Astrocyte (in vitro differentiated cells and primary cell): ENCODE measurements at regions not wholly inside any gene's neighbourhood (a gene's known extent, or its start where the extent isn't known, plus 50 kb on each side); places are given as distances from the start of the nearest gene placed in this dataset.

Experiments
- DNase-seq: peaks from one replicate; pipeline ENCODE4 v3.0.0-alpha.2; 2010; ENCODE audit warnings: low read depth
- FAIRE-seq: peaks from 2 replicates; lab custom pipeline; 2011; peaks lifted over from hg19 to GRCh38; lab: Jason Lieb, UNC
- H2AFZ ChIP-seq: 2 replicates; pipeline ENCODE4 v1.6.0; 2012; ENCODE audit warnings: low read depth, low read length, inconsistent platforms
- H3K27ac ChIP-seq: 2 replicates; pipeline ENCODE4 v1.5.1; 2011; ENCODE audit warnings: low read depth, low read length, inconsistent platforms
- H3K27me3 ChIP-seq: 2 replicates; pipeline ENCODE4 v1.6.0; 2011; ENCODE audit warnings: low read length, inconsistent platforms; ENCODE audit not compliant: insufficient read depth
- H3K36me3 ChIP-seq: 2 replicates; pipeline ENCODE4 v1.5.1; 2011; ENCODE audit warnings: low read length, inconsistent platforms; ENCODE audit not compliant: insufficient read depth
- H3K4me1 ChIP-seq: 2 replicates; pipeline ENCODE4 v1.5.1; 2011; ENCODE audit warnings: low read length, inconsistent platforms; ENCODE audit not compliant: insufficient read depth
- H3K4me2 ChIP-seq: 2 replicates; pipeline ENCODE4 v1.6.0; 2012; ENCODE audit warnings: low read length, inconsistent platforms
- H3K4me3 ChIP-seq: 2 replicates; pipeline ENCODE4 v1.5.1; 2011; ENCODE audit warnings: low read depth, mild to moderate bottlenecking, low read length, inconsistent platforms; ENCODE audit not compliant: insufficient read depth
- H3K79me2 ChIP-seq: 2 replicates; pipeline ENCODE4 v1.6.0; 2012; ENCODE audit warnings: mild to moderate bottlenecking, low read length, inconsistent platforms; ENCODE audit not compliant: insufficient read depth
- H3K9ac ChIP-seq: 2 replicates; pipeline ENCODE4 v1.6.0; 2012; ENCODE audit warnings: mild to moderate bottlenecking, low read length, inconsistent platforms
- H3K9me3 ChIP-seq: 2 replicates; pipeline ENCODE4 v1.5.1; 2012; ENCODE audit warnings: low read depth, mild to moderate bottlenecking, low read length, inconsistent platforms; ENCODE audit not compliant: insufficient read depth
- H4K20me1 ChIP-seq: 2 replicates; pipeline ENCODE4 v1.6.0; 2012; ENCODE audit warnings: low read length, inconsistent platforms; ENCODE audit not compliant: insufficient read depth
- H3K27ac Mint-ChIP-seq: one replicate; pipeline ENCODE4 v1.8.0; 2021; ENCODE audit warnings: mild to moderate bottlenecking, mixed read lengths; ENCODE audit not compliant: unreplicated experiment
- H3K27me3 Mint-ChIP-seq: one replicate; pipeline ENCODE4 v1.8.0; 2021; ENCODE audit warnings: low read depth, mixed read lengths; ENCODE audit not compliant: unreplicated experiment
- H3K36me3 Mint-ChIP-seq: one replicate; pipeline ENCODE4 v1.8.0; 2021; ENCODE audit warnings: low read depth, mixed read lengths; ENCODE audit not compliant: unreplicated experiment
- H3K4me1 Mint-ChIP-seq: one replicate; pipeline ENCODE4 v1.8.0; 2021; ENCODE audit warnings: low read depth, mixed read lengths; ENCODE audit not compliant: unreplicated experiment
- H3K4me3 Mint-ChIP-seq: one replicate; pipeline ENCODE4 v1.8.0; 2021; ENCODE audit warnings: mild to moderate bottlenecking, moderate library complexity, mixed read lengths; ENCODE audit not compliant: unreplicated experiment
- H3K9me3 Mint-ChIP-seq: one replicate; pipeline ENCODE4 v1.8.0; 2021; ENCODE audit warnings: mild to moderate bottlenecking, mixed read lengths; ENCODE audit not compliant: unreplicated experiment
- CTCF ChIP-seq: IDR thresholded peaks from 2 replicates; pipeline ENCODE4 v1.5.1; 2011; ENCODE audit warnings: low read depth, mild to moderate bottlenecking, inconsistent platforms, low read length, moderate library complexity; ENCODE audit not compliant: insufficient read depth
- EZH2 ChIP-seq: IDR thresholded peaks from 2 replicates; pipeline ENCODE4 v1.6.1; 2012; ENCODE audit warnings: mild to moderate bottlenecking, low read length, inconsistent platforms; ENCODE audit not compliant: insufficient read depth

DNA sequence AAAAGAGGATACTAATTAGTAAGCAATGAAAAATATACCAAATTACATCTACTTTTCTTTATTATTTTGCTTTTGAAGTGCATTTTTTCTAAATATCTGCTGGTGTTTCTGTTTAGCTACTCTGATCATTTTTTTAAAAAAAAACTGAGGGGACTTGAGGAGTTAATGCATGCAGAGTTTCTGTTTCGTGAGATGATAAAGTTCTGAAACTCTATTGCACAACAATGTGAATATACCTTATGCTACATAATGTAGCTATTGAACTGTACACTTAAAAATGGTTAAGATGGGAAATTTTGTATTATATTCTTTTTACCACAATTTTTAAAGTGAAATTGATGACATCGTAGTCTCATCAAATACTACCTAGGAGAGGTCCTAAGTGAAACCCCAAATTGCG is 288.3 kb upstream of the NR4A3 start:
- Mint-ChIP-seq H3K27me3 (peaks cover 6% of the 10 kb centered on the region), H3K9me3 (no peaks in the 10 kb centered on the region), H3K4me3 (no peak overlapping the region), H3K36me3 (no peaks in the 10 kb centered on the region), H3K27ac (no peak overlapping the region), H3K4me1 (no peaks in the 10 kb centered on the region)
- H3K4me2 ChIP-seq, result no peak overlapping the region
- H3K27ac ChIP-seq, result no peak overlapping the region
- no peak overlapping the region for H3K4me3 ChIP-seq
- no peaks in the 10 kb centered on the region for H4K20me1 ChIP-seq
- H3K79me2 ChIP-seq, result no peaks in the 10 kb centered on the region
- no peaks in the 10 kb centered on the region for H3K4me1 ChIP-seq
- no peaks in the 10 kb centered on the region for H3K9me3 ChIP-seq
- H3K36me3 ChIP-seq, result no peaks in the 10 kb centered on the region
- DNase-seq (no peak), FAIRE-seq (no peak)
- TF ChIP-seq CTCF (no peak), EZH2 (no peak)
- H3K9ac ChIP-seq, result no peak overlapping the region
- no peak overlapping the region for H2AFZ ChIP-seq
- H3K27me3 ChIP-seq, result peaks cover 2% of the 10 kb centered on the region

GRCh38 chr9:99537996-99538395 is 283.7 kb upstream of the NR4A3 start:
- H2AFZ ChIP-seq, result no peak overlapping the region
- H3K9me3 ChIP-seq, result no peaks in the 10 kb centered on the region
- H3K9me3 Mint-ChIP-seq, result no peaks in the 10 kb centered on the region
- H3K27me3 Mint-ChIP-seq, result peaks cover 5% of the 10 kb centered on the region
- H3K4me2 ChIP-seq, result no peak overlapping the region
- FAIRE-seq, result no peak
- H3K36me3 Mint-ChIP-seq, result no peaks in the 10 kb centered on the region
- DNase-seq, result no peak
- no peak overlapping the region for H3K27ac Mint-ChIP-seq
- H3K4me1 ChIP-seq, result no peaks in the 10 kb centered on the region
- no peak overlapping the region for H3K27ac ChIP-seq
- H3K4me3 ChIP-seq, result no peak overlapping the region
- TF ChIP-seq EZH2 (no peak), CTCF (no peak)
- H3K27me3 ChIP-seq, result peaks cover 5% of the 10 kb centered on the region
- H4K20me1 ChIP-seq, result no peaks in the 10 kb centered on the region
- no peak overlapping the region for H3K9ac ChIP-seq
- no peak overlapping the region for H3K4me3 Mint-ChIP-seq
- no peaks in the 10 kb centered on the region for H3K36me3 ChIP-seq
- H3K4me1 Mint-ChIP-seq, result no peaks in the 10 kb centered on the region
- H3K79me2 ChIP-seq, result no peaks in the 10 kb centered on the region

DNA sequence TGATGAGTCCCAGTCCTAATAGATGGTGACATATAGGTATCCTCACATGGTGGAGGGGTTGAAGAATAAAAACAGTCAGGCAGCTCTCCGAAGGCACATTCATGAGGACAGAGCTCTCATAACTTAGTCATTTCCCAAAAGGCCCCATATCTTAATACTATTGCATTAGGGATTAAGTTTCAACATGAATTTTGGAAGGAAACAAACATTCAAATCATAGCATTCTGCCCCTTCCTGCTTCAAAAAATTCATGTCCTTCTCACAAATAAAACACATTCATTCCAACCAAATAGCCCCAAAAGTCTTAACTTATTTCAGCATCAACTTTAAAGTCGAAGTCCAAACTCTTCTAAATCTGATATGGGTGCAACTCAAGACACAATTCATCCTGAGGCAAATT is 277.2 kb upstream of the NR4A3 start:
- Histone ChIP-seq H3K9me3 (no peaks in the 10 kb centered on the region), H3K9ac (no peak overlapping the region), H4K20me1 (no peaks in the 10 kb centered on the region), H2AFZ (no peak overlapping the region), H3K4me2 (no peak overlapping the region), H3K27me3 (peaks cover 4% of the 10 kb centered on the region), H3K4me1 (no peaks in the 10 kb centered on the region), H3K27ac (no peak overlapping the region), H3K79me2 (no peaks in the 10 kb centered on the region), H3K4me3 (no peak overlapping the region), H3K36me3 (no peaks in the 10 kb centered on the region)
- Mint-ChIP-seq H3K4me1 (no peaks in the 10 kb centered on the region), H3K4me3 (no peak overlapping the region), H3K27ac (no peak overlapping the region), H3K27me3 (no peaks in the 10 kb centered on the region), H3K9me3 (no peaks in the 10 kb centered on the region), H3K36me3 (no peaks in the 10 kb centered on the region)
- TF ChIP-seq CTCF (no peak), EZH2 (no peak)
- DNase-seq, result no peak
- FAIRE-seq, result no peak
